Mammary epithelial cell (primary cell): ENCODE measurements at regions not wholly inside any gene's neighbourhood (a gene's known extent, or its start where the extent isn't known, plus 50 kb on each side); places are given as distances from the start of the nearest gene placed in this dataset.
"Not testable (repeated sequence)": the region's sequence is repeated elsewhere in the genome, so short reads cannot be mapped to it uniquely, and the experiment has no call there.

Experiments
- CTCF ChIP-seq, 2 donors: IDR thresholded peaks in 1 of 2; conservative IDR thresholded peaks in 1 of 2; 2 replicates each; pipeline ENCODE4 v1.5.1; 2011 to 2012; ENCODE audit warnings: inconsistent platforms in 2 of 2, low read length in 2 of 2, mild to moderate bottlenecking in 2 of 2, control low read depth in 1 of 2, low read depth in 1 of 2; ENCODE audit not compliant: insufficient read depth in 1 of 2; ENCODE audit errors: extremely low read depth in 1 of 2
- EZH2 ChIP-seq: IDR thresholded peaks from 2 replicates; pipeline ENCODE4 v1.6.1; 2012; ENCODE audit warnings: low read length, inconsistent platforms, borderline replicate concordance

GRCh38 chr21:6123224-6123623 is 4398.2 kb upstream of the TPTE start:
- TF ChIP-seq CTCF (conservative IDR thresholded peaks at IDR 0.05 in 1 of 2, IDR thresholded peaks at IDR 0.05 in 1 of 2; ENCODE audit: extremely low read depth in 1 of 2, insufficient read depth in 1 of 2, low read depth in 1 of 2, low read length in 2 of 2); EZH2: not testable (repeated sequence)
